NCI-H524 (cell line): ENCODE measurements at regions not wholly inside any gene's neighbourhood (a gene's known extent, or its start where the extent isn't known, plus 50 kb on each side); places are given as distances from the start of the nearest gene placed in this dataset.
A peak's percentile ranks its signal among the peaks of the same experiment; 100 is the strongest.

Experiments used
- DNase-seq, 2 experiments: peaks; one replicate each; lab custom pipeline; 2025; lab: John Stamatoyannopoulos, UW

GRCh38 chr11:130641876-130642275, 193.4 kb downstream of the ADAMTS15 start:
- no peak for DNase-seq

DNA sequence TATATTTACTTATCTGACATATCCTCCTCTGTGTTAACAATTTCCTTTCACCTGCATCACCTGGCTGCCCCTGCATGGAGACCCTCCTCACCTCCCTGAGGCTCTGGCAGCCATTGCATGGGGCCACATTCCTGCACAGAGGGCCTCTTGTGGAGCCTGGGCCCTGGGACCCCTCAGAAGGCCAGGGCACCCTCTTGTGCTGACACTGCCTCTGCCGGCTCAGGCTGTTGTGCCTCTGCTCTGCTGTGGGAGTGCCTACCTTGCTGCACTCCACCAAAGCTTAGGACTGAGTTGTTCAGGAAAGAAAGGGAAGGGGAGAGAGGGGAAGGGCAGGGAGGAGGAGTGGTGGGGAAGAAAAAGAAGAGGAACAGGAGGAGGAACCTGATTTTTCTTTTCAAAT, 194.5 kb downstream of the ADAMTS15 start:
- DNase-seq = no peak

DNA sequence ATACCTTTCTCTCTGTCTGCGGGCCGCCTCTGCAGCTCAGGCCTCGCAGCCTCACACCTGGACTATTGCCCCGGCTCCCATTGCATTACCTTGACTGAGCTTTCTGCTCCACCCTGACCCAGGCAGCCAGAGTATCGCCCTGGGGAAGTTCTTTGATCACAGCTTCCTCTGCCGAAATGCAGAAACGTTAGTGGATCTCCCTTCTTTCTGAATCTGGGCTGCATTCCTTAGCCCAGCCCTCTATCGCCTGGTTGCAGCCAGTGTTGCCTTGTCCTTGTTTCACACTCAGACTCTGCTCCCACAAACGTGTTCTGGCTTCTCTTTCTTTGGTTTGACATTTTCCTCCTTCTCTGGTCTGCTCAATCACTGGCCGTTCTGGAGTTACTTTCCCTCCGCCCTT, 195.7 kb downstream of the ADAMTS15 start:
- no peak for DNase-seq

GRCh38 chr11:130645164-130645842, 196.9 kb downstream of the ADAMTS15 start:
- no peak for DNase-seq

DNA sequence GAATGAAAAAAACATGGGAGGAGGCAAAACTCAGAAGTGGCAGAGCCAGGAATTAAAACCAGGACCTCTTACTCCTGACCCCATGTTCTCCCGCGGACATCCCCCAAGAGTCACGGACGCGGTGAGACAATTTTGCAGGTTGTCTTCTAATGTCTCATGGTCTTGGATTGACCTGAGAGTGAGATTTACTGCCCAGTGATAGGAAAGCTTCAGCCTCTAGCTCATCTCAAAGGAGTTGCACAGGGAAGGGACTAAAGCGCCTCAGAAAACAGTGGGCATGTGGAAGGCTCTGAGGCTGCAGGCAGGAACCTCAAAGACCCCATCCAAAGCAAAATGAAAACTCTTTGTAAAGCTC, 197.4 kb downstream of the ADAMTS15 start:
- DNase-seq = no peak

GRCh38 chr11:130646881-130647280, 198.4 kb downstream of the ADAMTS15 start:
- DNase-seq = no peak

- DNase-seq = no peak
Measured at GRCh38 chr11:130647371-130647770, 198.9 kb downstream of the ADAMTS15 start.

DNA sequence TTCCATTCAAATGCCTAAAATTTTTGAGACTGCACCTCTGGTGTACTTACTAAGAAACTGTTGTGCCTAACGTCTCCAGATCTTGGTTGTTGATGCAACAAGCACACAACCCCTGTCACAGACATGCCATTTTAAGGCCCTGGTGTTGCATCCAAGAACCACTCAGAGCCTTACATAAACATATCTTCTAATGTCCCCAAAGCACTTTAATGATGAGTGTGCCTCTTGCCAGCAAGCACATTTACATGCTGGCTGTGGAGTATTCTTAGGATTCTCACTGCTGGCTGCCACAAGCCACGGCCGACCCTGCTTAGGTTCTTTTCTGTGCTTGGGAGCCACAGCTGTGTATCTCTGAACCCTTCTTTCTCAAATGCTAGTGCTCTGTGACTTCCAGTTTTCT, 201.4 kb downstream of the ADAMTS15 start:
- DNase-seq = no peak

DNA sequence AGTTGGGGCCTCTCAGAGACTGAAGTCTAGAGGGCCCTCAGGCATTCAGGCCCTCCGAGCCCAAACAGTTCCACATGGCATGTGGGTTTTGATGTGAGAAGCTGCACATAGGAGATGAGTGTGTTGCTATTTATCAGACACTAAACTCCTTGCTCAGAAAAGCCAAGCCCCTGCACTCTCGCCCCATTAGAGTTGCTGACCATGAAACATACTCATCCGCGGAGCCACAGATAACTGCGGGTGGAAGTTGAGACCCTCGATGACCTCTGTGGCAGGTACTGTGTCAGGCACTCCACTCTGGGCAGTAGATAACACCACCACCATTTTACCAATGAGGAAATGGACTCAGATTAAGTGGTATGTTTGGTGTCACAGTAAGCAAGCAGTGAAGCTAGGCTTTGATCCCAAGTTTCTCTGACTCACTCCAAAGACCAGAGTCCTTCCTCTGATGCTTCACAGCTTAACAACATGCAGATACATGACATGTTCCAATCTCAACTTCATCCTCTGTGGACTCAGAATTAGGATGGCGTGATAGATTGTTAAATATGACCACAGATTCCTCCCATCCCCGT, 202.1 kb downstream of the ADAMTS15 start:
- DNase-seq = no peak

DNA sequence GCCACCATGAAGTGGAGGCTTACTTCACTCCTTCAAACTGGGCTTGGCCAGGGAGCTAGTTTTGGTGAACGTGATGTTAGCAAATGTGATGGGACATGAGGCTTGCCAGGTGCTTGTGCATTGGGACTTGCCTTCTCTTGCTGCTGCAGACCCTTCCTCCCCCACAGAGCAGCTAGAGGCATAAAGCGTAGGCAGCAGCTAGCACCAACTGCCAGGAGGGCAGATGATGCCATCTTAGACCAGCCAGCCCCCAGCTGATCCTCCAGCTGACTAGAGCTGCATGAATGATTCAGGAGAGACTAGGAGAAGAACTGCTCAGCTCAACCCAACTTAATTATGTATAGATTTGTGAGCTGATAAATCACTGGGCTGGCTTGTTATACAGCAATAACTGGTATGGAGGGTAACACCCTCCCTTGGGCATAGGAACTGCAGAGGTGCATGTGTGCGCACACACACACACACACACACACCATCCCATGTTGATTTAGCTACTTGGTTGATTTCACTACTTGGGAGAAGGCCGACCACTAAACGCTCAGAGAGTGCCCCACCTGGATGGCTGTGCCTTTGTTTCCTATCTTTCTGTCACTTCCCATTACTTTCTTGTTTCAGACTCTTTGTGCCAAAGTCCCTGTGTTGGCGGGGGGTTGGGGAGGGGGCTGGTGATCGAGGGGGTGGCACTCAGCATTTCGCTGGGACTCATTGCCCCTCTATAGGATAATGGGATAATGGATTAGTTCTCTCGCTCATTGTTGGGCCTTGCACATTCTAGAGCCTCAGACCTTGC, 202.8 kb downstream of the ADAMTS15 start:
- DNase-seq = no peak

- no peak for DNase-seq
Measured at GRCh38 chr11:130652671-130653335, 204.4 kb downstream of the ADAMTS15 start.

DNA sequence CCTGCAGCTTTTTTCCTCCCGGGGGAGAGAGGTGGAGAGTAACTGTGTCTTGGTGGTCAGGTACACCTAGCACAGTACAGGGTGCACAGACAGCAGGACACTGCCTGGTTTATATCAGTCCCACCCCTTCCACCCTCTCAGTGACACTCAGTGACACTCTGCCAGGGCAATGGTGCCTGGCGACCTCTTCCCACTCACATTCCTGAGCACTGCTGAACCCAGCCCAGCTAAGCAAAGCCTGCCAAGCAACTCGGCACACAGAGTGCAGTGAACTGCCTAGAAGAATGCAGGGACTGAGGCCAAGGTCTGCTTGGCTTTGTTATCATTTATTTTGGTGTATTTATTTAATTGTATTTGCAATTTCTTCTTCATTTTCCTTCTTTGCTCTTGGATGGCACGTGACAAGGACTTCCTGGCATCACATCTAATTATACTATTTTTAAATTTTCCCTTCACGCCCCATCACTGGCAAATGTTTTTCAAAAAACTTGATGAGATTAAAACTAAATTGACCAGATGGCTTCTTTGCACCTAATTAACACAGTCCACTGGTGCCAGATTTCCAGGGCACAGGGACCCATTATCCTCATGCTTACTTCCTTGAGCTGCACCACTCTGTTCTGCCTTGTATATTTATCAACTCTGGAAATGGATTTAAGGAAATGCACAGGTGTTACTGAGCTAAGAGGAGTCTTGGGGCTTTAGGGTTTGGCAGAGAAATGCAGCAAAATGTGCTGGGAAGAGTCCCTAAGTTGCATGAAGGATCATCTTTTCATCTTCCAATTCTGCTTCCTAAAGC, 205.6 kb downstream of the ADAMTS15 start:
- DNase-seq = peak; percentile 87 to 97

DNA sequence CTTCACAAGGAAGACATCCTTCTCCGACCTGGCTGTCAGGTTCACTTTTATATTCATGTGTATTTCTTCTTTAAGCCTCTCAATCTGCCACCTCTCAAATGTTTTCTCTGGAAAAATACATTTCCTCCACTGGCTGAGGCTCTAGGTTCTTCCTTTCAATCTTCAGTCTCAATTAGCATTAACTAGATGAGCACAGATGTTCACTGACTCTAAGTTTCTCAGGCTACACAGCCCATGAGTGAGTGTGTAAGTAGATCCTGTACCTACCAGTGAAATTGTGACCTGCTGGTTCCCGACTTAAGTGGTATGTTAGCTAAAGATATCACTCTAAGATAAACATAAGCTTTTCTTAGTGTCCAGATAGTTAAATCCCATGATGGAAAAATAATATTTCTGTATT, 206.9 kb downstream of the ADAMTS15 start:
- DNase-seq = peak; percentile 70 to 94

- DNase-seq = no peak
Measured at GRCh38 chr11:130666781-130667251, 218.4 kb downstream of the ADAMTS15 start.

DNA sequence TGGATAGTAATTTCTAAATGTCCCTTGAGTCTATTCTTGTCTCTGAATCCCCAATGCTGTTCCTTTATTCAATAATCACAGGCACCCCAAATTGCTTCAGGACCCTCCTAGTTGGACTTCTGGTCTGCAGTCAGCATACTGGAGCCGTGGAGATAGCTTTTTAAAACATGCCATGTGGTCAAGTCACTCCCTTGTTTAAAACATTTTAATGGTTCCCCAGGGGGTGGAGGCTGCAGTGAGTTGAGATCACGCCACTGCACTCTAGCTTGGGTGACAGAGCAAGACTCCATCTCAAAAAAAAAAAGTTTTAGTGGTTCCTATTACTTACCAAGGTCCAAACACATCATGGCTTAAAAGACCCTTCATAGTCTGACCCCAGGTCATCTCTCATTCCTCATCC, 220.3 kb downstream of the ADAMTS15 start:
- no peak for DNase-seq

DNA sequence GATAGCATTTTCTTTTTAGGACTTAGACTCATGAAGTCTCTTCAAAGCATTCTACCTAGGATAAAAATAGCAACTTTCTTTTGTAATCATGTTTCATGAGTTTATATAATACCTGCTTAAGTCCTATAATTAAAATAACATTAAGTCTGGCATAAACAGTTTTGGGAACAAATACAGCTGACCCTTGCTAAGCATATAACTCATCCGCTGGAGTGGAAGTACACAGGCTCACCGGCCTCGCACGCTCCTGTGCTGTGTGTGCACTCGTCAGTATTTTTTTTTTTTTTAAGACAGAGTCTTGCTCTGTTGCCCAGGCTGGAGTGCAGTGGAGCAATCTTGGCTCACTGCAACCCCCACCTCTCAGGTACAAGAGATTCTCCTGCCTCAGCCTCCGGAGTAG, 221.8 kb downstream of the ADAMTS15 start:
- no peak for DNase-seq

GRCh38 chr11:130671801-130672700, 223.6 kb downstream of the ADAMTS15 start:
- peak in 1 of 2 experiments; percentile 41 for DNase-seq

DNA sequence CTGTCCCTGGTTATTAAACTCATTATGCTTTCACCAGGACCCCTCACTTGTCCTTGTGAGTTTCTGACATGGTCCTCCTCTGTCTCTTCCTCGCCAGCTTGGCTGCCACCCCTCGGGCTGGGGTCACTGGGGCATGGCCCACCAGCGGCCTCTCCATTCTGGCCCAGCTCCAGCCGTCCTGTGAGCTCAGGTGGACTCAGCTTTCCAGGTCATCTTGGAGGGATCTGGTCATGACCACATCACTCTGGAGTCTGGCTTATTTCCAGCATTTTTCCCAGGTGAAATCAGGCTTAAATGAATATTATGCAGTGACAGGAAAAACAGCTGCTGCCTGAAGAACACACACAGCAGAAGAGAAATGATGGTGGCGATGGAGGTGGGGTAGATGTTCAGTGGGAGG, 224.5 kb downstream of the ADAMTS15 start:
- no peak for DNase-seq

DNA sequence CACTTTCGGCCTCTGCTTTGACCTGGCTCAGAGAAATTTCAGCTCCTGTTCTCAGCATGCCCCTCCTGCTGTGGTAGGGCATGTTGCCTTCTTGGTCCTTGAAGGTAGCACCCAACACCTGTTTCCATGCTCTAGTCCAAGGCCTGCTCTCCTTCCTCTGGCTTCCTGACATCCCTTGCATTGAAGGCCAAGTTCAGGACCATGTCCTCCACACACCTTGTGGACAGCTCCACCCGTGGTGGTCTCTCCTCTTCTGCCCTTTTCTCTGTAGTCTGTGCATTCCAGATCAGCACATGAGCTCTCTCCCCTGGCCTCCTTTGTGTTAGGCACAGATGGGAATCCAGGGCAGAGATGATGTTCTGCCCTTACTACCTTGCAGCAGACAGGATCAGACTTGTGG, 225.3 kb downstream of the ADAMTS15 start:
- no peak for DNase-seq

- DNase-seq = no peak
Measured at GRCh38 chr11:130674686-130675308, 226.4 kb downstream of the ADAMTS15 start.
